H1 (cell line): ENCODE measurements at regions not wholly inside any gene's neighbourhood (a gene's known extent, or its start where the extent isn't known, plus 50 kb on each side); places are given as distances from the start of the nearest gene placed in this dataset.

ENCODE experiments used
- CTCF ChIA-PET: fragments of 300-600 bp; sonication (Branson Sonifier 250); formaldehyde crosslinking; loops from one replicate; lab custom pipeline; 2021; ENCODE audit not compliant: partially characterized antibody; lab: Charles Lee
- POLR2A ChIA-PET: fragments of 300-600 bp; sonication (Branson Sonifier 250); formaldehyde crosslinking; loops from one replicate; lab custom pipeline; 2021; ENCODE audit warnings: inconsistent platforms; ENCODE audit not compliant: partially characterized antibody; lab: Charles Lee
- DNase-seq, 2 experiments: peaks; one replicate each; pipeline versions ENCODE4 v3.0.0 to v3.0.0-alpha.2; 2010 to 2022; ENCODE audit warnings: low spot score in 2 of 2, low read depth in 1 of 2, mixed read lengths in 1 of 2
- FAIRE-seq: peaks from 2 replicates; lab custom pipeline; 2011; peaks lifted over from hg19 to GRCh38; lab: Jason Lieb, UNC
- H2AFZ ChIP-seq: 2 replicates; pipeline ENCODE4 v1.8.1; 2012; ENCODE audit warnings: low read length, inconsistent platforms
- H2AK5ac ChIP-seq: 2 replicates; pipeline ENCODE4 v1.6.1; 2013; ENCODE audit warnings: low read depth, low read length
- H2BK120ac ChIP-seq: replicated peaks from 2 replicates; pipeline ENCODE3; 2013; ENCODE audit warnings: low read depth, low read length, inconsistent platforms
- H2BK12ac ChIP-seq: 2 replicates; pipeline ENCODE4 v1.6.1; 2013; ENCODE audit warnings: low read depth, low read length
- H2BK15ac ChIP-seq: 2 replicates; pipeline ENCODE4 v1.6.1; 2013; ENCODE audit warnings: low read length
- H2BK20ac ChIP-seq: 2 replicates; pipeline ENCODE4 v1.6.1; 2013; ENCODE audit warnings: low read length
- H2BK5ac ChIP-seq: 2 replicates; pipeline ENCODE4 v1.6.1; 2013; ENCODE audit warnings: low read depth, low read length
- H3K14ac ChIP-seq: 2 replicates; pipeline ENCODE4 v1.6.1; 2013; ENCODE audit warnings: inconsistent platforms; ENCODE audit not compliant: insufficient read length
- H3K18ac ChIP-seq: 2 replicates; pipeline ENCODE4 v1.6.1; 2013; ENCODE audit warnings: low read length; ENCODE audit errors: extremely low read depth
- H3K23ac ChIP-seq: 2 replicates; pipeline ENCODE4 v1.6.1; 2013; ENCODE audit warnings: inconsistent platforms; ENCODE audit not compliant: insufficient read length
- H3K23me2 ChIP-seq: 2 replicates; pipeline ENCODE4 v1.6.1; 2013; ENCODE audit warnings: low read depth, low read length
- H3K27ac ChIP-seq: 2 replicates; pipeline ENCODE4 v1.6.1; 2011; ENCODE audit warnings: low read depth, low read length, inconsistent platforms
- H3K27me3 ChIP-seq, 4 experiments: replicated peaks in 1 of 4; 1 replicate in 1 of 4; 2 replicates in 3 of 4; pipeline versions ENCODE4 v1.6.1 to v1.8.1; 2011 to 2013; ENCODE audit warnings: low read length in 3 of 4, mild to moderate bottlenecking in 3 of 4, inconsistent platforms in 2 of 4, mixed read lengths in 2 of 4, moderate library complexity in 1 of 4; ENCODE audit not compliant: control insufficient read depth in 3 of 4, insufficient read depth in 3 of 4; ENCODE audit errors: extremely low read depth in 1 of 4
- H3K36me3 ChIP-seq, 4 experiments: 2 replicates each; pipeline versions ENCODE4 v1.6.1 to v1.8.1; 2011 to 2013; ENCODE audit warnings: mild to moderate bottlenecking in 4 of 4, low read length in 3 of 4, moderate library complexity in 2 of 4, control low read depth in 1 of 4, inconsistent platforms in 1 of 4; ENCODE audit not compliant: insufficient read depth in 4 of 4, control insufficient read depth in 2 of 4
- H3K4ac ChIP-seq: replicated peaks from 2 replicates; pipeline ENCODE3; 2013; ENCODE audit warnings: low read length, low read depth, mixed read lengths, inconsistent platforms; ENCODE audit not compliant: insufficient read length
- H3K4me1 ChIP-seq, 4 experiments: replicated peaks in 1 of 4; 1 replicate in 1 of 4; 2 replicates in 3 of 4; pipeline versions ENCODE4 v1.6.1 to v1.8.1; 2011 to 2013; ENCODE audit warnings: low read length in 3 of 4, inconsistent platforms in 2 of 4, mixed read lengths in 1 of 4; ENCODE audit not compliant: insufficient read depth in 4 of 4, control insufficient read depth in 3 of 4
- H3K4me2 ChIP-seq, 2 experiments: 2 replicates each; pipeline versions ENCODE4 v1.6.1 to v1.8.1; 2011 to 2013; ENCODE audit warnings: low read depth in 2 of 2, low read length in 2 of 2, control low read depth in 1 of 2, inconsistent platforms in 1 of 2, mild to moderate bottlenecking in 1 of 2; ENCODE audit not compliant: insufficient read depth in 1 of 2
- H3K4me3 ChIP-seq, 4 experiments: fragments of 200-600, 300-600 bp in 1 of 4; sonication (generic), shearing (Covaris generic), sonication (Bioruptor Twin) in 1 of 4; 2 replicates each; pipeline versions ENCODE4 v1.5.1 to v1.8.1; 2011 to 2016; ENCODE audit warnings: low read length in 4 of 4, low read depth in 3 of 4, control low read depth in 2 of 4, inconsistent platforms in 2 of 4, mild to moderate bottlenecking in 2 of 4, mixed read lengths in 1 of 4, moderate library complexity in 1 of 4; ENCODE audit not compliant: insufficient read depth in 2 of 4; ENCODE audit errors: extremely low read depth in 1 of 4
- H3K56ac ChIP-seq: replicated peaks from 2 replicates; pipeline ENCODE3; 2013; ENCODE audit warnings: low read depth, mild to moderate bottlenecking, mixed read lengths, low read length, inconsistent platforms; ENCODE audit not compliant: insufficient read length
- H3K79me1 ChIP-seq: 2 replicates; pipeline ENCODE4 v1.6.1; 2013; ENCODE audit warnings: low read depth, low read length, control low read depth
- H3K79me2 ChIP-seq, 2 experiments: 2 replicates each; pipeline versions ENCODE4 v1.6.1 to v1.8.1; 2012 to 2013; ENCODE audit warnings: low read length in 2 of 2, mild to moderate bottlenecking in 2 of 2, inconsistent platforms in 1 of 2; ENCODE audit not compliant: insufficient read depth in 2 of 2, control insufficient read depth in 1 of 2
- H3K9ac ChIP-seq, 4 experiments: replicated peaks in 1 of 4; 1 replicate in 1 of 4; 2 replicates in 3 of 4; pipeline versions ENCODE4 v1.6.1 to v1.8.1; 2011 to 2013; ENCODE audit warnings: low read depth in 3 of 4, low read length in 3 of 4, control low read depth in 2 of 4, mild to moderate bottlenecking in 2 of 4, moderate library complexity in 2 of 4, inconsistent platforms in 1 of 4; ENCODE audit errors: extremely low read depth in 1 of 4
- H3K9me3 ChIP-seq, 2 experiments: 2 replicates each; pipeline versions ENCODE4 v1.6.1 to v1.8.1; 2012 to 2013; ENCODE audit warnings: mild to moderate bottlenecking in 2 of 2, moderate library complexity in 2 of 2, control low read depth in 1 of 2, inconsistent platforms in 1 of 2, low read depth in 1 of 2, low read length in 1 of 2, mixed read lengths in 1 of 2; ENCODE audit not compliant: insufficient read depth in 2 of 2
- H4K20me1 ChIP-seq, 2 experiments: replicated peaks in 1 of 2; 2 replicates each; pipeline versions ENCODE3 to v1.8.1; 2011 to 2013; ENCODE audit warnings: inconsistent platforms in 2 of 2, low read length in 2 of 2, mild to moderate bottlenecking in 1 of 2; ENCODE audit not compliant: insufficient read depth in 2 of 2, control insufficient read depth in 1 of 2
- H4K5ac ChIP-seq: 2 replicates; pipeline ENCODE4 v1.6.1; 2013; ENCODE audit warnings: low read length, low read depth, mixed read lengths, inconsistent platforms; ENCODE audit not compliant: insufficient read length
- H4K8ac ChIP-seq: 2 replicates; pipeline ENCODE4 v1.8.0; 2013; ENCODE audit warnings: mild to moderate bottlenecking, moderate library complexity, low read length, inconsistent platforms; ENCODE audit not compliant: insufficient read depth; ENCODE audit errors: extremely low read depth
- H4K91ac ChIP-seq: replicated peaks from 2 replicates; pipeline ENCODE3; 2013; ENCODE audit warnings: low read length, mixed read lengths, inconsistent platforms; ENCODE audit not compliant: insufficient read length
- ATF3 ChIP-seq: IDR thresholded peaks from 2 replicates; pipeline ENCODE4 v1.6.1; 2011; ENCODE audit warnings: low read depth, mild to moderate bottlenecking, low read length; ENCODE audit not compliant: insufficient read depth
- BCL11A ChIP-seq, 2 experiments: IDR thresholded peaks; one replicate each; pipeline ENCODE4 v1.6.1; 2011; ENCODE audit warnings: low read depth in 2 of 2, low read length in 2 of 2, mild to moderate bottlenecking in 2 of 2
- BRCA1 ChIP-seq: IDR thresholded peaks from 2 replicates; pipeline ENCODE4 v1.6.1; 2012; ENCODE audit warnings: low read depth, low read length, improper control_type of control experiment
- CHD1 ChIP-seq: IDR thresholded peaks from 2 replicates; pipeline ENCODE4 v1.6.1; 2012; ENCODE audit warnings: low read depth, low read length, improper control_type of control experiment
- EP300 ChIP-seq, 2 experiments: IDR thresholded peaks; 1 replicate in 1 of 2; 2 replicates in 1 of 2; pipeline ENCODE4 v1.6.1; 2011 to 2012; ENCODE audit warnings: low read depth in 2 of 2, low read length in 2 of 2, mild to moderate bottlenecking in 2 of 2, borderline replicate concordance in 1 of 2, inconsistent platforms in 1 of 2, moderate library complexity in 1 of 2
- EZH2 ChIP-seq: fragments of 200-600 bp; sonication (generic); IDR thresholded peaks from 2 replicates; pipeline ENCODE4 v1.7.1; 2012; ENCODE audit warnings: low read depth, mild to moderate bottlenecking, moderate library complexity, low read length, inconsistent platforms; ENCODE audit not compliant: severe bottlenecking
- HDAC2 ChIP-seq, 2 experiments: fragments of 300-600 bp in 1 of 2; sonication (generic) in 1 of 2; IDR thresholded peaks; 2 replicates each; pipeline ENCODE4 v1.6.1; 2011 to 2012; ENCODE audit warnings: low read depth in 2 of 2, low read length in 2 of 2, mild to moderate bottlenecking in 2 of 2, moderate library complexity in 2 of 2, borderline replicate concordance in 1 of 2, inconsistent platforms in 1 of 2
- JUN ChIP-seq: IDR thresholded peaks from 2 replicates; pipeline ENCODE4 v1.6.1; 2011; ENCODE audit warnings: low read depth, mild to moderate bottlenecking, improper control_type of control experiment, low read length
- POU5F1 ChIP-seq: IDR thresholded peaks from 2 replicates; pipeline ENCODE4 v1.6.1; 2011; ENCODE audit warnings: low read depth, mild to moderate bottlenecking, low read length, moderate library complexity
- SIRT6 ChIP-seq: IDR thresholded peaks from one replicate; pipeline ENCODE4 v1.7.1; 2012; ENCODE audit warnings: low read length, inconsistent platforms
- ZNF274 ChIP-seq: IDR thresholded peaks from 2 replicates; pipeline ENCODE4 v1.7.0; 2012; ENCODE audit warnings: low read length, borderline replicate concordance; ENCODE audit errors: extremely low read depth
- WGBS, 2 experiments: shearing (Covaris generic) in 1 of 2; methylation state at CpG; one replicate each; pipeline versions ENCODE4 v1.1.6 to v1.1.7; 2013 to 2015; ENCODE audit warnings: low lambda C conversion rate in 2 of 2, mixed read lengths in 2 of 2, inconsistent platforms in 1 of 2, low coverage in 1 of 2, missing lambda C conversion rate in 1 of 2; ENCODE audit not compliant: insufficient replicate concordance in 2 of 2, insufficient coverage in 1 of 2, insufficient read length in 1 of 2; ENCODE audit errors: extremely low coverage in 1 of 2, missing lambda C conversion rate in 1 of 2; 5-methylcytosine and 5-hydroxymethylcytosine counted together

DNA sequence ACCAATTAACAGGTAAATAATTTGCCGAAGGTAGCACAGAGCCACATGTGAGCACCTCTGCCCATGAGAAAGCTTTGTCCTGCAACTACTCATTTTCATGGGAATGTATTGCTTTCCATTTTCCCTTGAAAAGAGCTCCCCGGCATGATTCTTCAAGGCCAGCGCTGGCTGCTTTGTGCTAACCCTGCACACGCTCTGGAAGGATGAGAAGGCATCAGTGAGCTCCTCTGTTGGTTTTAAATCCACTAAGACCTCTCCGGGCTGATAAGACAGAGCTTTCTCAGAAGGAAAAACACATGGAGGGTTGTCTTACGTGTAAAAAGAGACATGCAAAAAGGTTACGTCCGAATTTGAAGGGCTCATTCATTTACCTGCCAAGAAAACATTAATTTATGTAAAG is 553.9 kb upstream of the MKI67 start:
- DNase-seq (no peak), FAIRE-seq (no peak)
- Histone ChIP-seq H3K9me3 (no peaks in the 10 kb centered on the region), H2BK12ac (no peak overlapping the region), H4K8ac (no peak overlapping the region), H4K91ac (no peak overlapping the region), H3K79me2 (no peaks in the 10 kb centered on the region), H3K4me2 (no peak overlapping the region), H3K23me2 (no peaks in the 10 kb centered on the region; the same call in 1 of the 2 replicates), H3K4ac (no peak overlapping the region), H2BK15ac (no peak overlapping the region), H3K79me1 (no peaks in the 10 kb centered on the region), H2BK5ac (no peak overlapping the region), H3K4me3 (no peak overlapping the region), H3K4me1 (peaks cover 0 to 7% (median 2%) of the 10 kb centered on the region in 4 experiments; a peak in 1 of 7 replicates), H3K36me3 (no peaks in the 10 kb centered on the region), H3K9ac (no peak overlapping the region), H3K56ac (no peak overlapping the region), H4K5ac (no peak overlapping the region), H2AK5ac (no peak overlapping the region), H3K27me3 (no peaks in the 10 kb centered on the region; a peak in 1 of 7 replicates), H2AFZ (peak overlapping the region; percentile 88; the same call in 1 of the 2 replicates), H2BK120ac (no peak overlapping the region), H2BK20ac (no peak overlapping the region), H4K20me1 (no peaks in the 10 kb centered on the region), H3K14ac (no peak overlapping the region), H3K27ac (no peak overlapping the region), H3K23ac (no peak overlapping the region), H3K18ac (no peak overlapping the region)
- ChIA-PET CTCF (no interaction called here), POLR2A (no interaction called here)
- 89% methylated on average over 8 of the region's 8 CpGs; no CpG with 5 or more reads in 1 of the 2 experiments for WGBS, 2 experiments
- TF ChIP-seq BCL11A (IDR thresholded peaks at IDR 0.05; ENCODE audit: low read depth in 2 of 2, low read length in 2 of 2): no peak
- no peak for TF ChIP-seq HDAC2 (IDR thresholded peaks at IDR 0.05; ENCODE audit: borderline replicate concordance in 1 of 2, low read depth in 2 of 2, low read length in 2 of 2)
- no peak for TF ChIP-seq BRCA1
- TF ChIP-seq POU5F1: no peak
- no peak for TF ChIP-seq EZH2
- no peak for TF ChIP-seq ATF3
- TF ChIP-seq SIRT6: no peak
- no peak for TF ChIP-seq EP300 (IDR thresholded peaks at IDR 0.05; ENCODE audit: borderline replicate concordance in 1 of 2, low read depth in 2 of 2, low read length in 2 of 2)
- TF ChIP-seq CHD1: no peak
- no peak for TF ChIP-seq JUN
- no peak for TF ChIP-seq ZNF274
